ENCODE measurements at regions not wholly inside any gene's neighbourhood (a gene's known extent, or its start where the extent isn't known, plus 50 kb on each side); places are given as distances from the start of the nearest gene placed in this dataset.

GRCh38 chr3:182728238-182728637, 65.1 kb upstream of the ATP11B start:
- no peak for TF ChIP-seq CTCF (IDR thresholded peaks at IDR 0.05; ENCODE audit: low read length)
- no peak for TF ChIP-seq EZH2 (IDR thresholded peaks at IDR 0.05; ENCODE audit: borderline replicate concordance, low read length)

All from OCI-LY1 (cell line).